GM21367 (cell line): ENCODE measurements at regions not wholly inside any gene's neighbourhood (a gene's known extent, or its start where the extent isn't known, plus 50 kb on each side); places are given as distances from the start of the nearest gene placed in this dataset.

Experiments used
- ATAC-seq: cut with Tn5 transposase; IDR thresholded peaks from one replicate; pipeline ENCODE4 v1.9.1; 2021; ENCODE audit not compliant: unreplicated experiment

DNA sequence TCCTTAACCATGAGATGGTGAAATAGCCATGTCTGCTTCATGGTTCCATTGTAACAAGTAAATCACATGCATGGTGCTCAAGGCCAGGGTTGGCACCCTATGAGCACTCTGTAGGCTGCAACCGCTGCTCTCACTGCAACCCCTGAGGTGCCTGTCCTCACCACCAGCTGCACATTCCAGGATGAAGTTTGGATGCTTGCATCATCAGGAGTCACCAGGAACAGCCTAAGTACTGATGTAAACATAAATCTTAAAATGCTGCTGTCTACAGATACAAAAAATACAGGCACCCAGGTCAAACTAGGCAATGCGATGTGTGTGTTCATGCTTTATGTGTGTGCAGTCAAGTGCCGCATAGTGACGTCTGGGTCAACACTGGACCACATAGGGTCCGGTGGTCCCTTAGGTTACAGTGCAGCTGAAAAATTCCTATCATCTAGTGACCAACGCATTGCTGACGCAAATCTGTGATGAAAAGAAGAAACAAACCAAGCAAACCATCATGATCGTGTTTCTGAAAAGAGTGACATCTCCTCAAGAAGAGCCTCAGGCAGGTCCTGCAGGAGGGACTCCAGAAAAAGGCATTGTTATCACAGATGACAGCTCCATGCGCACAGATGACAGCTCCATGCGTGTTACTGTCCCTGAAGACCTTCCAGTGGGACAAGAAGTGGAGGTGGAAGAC lies 234.8 kb downstream of the AUH start:
- ATAC-seq, result no peak

GRCh38 chr9:91127653-91128052 lies 234.1 kb downstream of the AUH start:
- ATAC-seq, result no peak

GRCh38 chr9:91130796-91131318 lies 230.9 kb downstream of the AUH start:
- no peak for ATAC-seq

- ATAC-seq, result no peak
Observed at GRCh38 chr9:91131433-91131839, 230.3 kb downstream of the AUH start.

DNA sequence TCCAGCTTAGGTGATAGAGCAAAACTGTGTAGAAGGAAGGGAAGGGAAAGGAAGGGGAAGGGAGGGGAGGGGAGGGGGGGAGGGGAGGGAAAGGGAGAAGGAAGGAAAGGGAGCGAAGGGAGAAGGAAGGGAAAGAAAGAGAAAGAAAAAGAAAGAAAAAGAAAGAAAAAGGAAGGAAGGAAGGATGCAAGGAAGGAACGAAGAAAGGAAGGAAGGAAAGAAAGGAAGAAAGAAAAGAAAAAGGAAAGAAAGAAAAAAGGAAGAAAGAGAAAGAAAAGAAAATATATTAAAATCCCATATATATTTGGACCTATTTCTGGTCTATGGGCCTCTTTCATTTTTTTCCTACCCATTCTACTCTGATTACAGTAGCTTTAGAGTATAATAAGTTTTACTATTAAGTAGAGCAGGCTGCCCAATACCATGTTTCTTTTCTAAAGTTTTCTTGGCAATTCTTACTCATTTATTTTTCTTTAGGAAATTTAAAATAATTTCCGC lies 229.1 kb downstream of the AUH start:
- ATAC-seq, result no peak

DNA sequence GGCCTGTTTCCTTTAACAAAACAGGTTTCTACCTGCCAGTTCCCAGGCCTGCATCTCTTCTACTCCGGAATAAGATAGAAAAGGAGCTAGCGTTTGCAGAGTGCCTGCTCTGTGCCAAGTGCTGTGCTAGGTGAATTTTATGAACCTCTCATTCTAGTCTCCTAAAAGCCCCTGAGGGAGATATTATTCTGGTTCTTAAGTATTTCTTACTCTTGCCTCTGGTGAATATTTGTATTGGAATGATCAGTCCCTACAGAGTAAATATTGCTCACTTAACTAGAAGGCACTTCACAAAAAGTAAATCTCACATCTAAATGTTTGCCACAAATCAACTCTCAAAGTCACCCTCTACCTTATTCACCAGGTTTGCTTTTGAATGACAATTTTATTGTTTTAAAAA lies 227.1 kb downstream of the AUH start:
- ATAC-seq, result no peak

GRCh38 chr9:91137391-91137790 lies 224.3 kb downstream of the AUH start:
- no peak for ATAC-seq

GRCh38 chr9:91138760-91139159 lies 223.0 kb downstream of the AUH start:
- ATAC-seq, result no peak

DNA sequence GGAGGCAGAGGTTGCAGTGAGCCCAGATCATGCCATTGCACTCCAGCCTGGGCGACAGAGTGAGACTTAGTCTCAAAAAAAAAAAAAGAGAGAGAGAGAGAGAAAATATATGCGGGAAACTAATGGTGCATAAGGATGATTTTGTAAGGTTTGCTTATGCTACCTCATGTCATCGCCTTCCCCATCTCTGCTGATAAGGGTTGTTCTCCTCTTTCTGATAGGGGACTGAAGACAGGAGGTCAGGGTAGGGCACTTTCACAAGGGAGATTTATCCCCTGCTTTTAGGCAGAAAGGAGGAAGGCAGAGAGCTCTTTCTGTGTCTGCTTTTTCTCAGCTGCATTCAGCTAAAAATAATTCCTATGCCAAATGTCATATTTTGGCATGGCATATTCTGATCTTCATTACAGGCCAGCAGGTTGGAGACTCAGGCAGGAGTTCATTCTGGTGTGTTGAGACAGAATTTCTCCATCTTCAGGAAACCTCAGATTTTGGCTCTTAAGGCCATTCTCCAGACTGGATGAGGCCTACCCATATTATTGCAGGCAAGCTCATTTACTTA lies 220.2 kb downstream of the AUH start:
- ATAC-seq, result no peak

GRCh38 chr9:91143162-91143561 lies 218.6 kb downstream of the AUH start:
- ATAC-seq, result no peak

DNA sequence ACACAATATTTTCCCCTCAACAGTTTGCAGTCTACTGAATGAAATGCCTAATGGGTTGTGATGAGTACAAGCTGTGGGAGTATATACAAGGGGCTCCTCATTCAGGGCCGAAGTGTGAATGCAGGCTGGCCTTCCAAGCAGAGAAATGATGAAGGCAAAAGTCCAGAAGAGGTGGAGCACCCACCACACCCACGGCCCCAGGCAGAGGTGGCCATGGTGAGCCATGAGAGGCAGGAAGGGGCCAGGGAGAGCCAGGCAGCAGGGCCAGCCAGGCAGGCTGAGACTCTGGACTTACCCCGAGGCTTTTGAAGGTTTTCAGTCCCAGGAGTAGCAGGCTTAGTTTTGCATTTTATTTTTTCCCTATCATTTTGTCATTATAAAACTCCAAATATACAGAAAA lies 218.1 kb downstream of the AUH start:
- no peak for ATAC-seq

- ATAC-seq, result no peak
Observed at GRCh38 chr9:91144769-91145168, 216.9 kb downstream of the AUH start.

GRCh38 chr9:91145496-91145895 lies 216.2 kb downstream of the AUH start:
- ATAC-seq, result no peak

GRCh38 chr9:91146391-91147019 lies 215.2 kb downstream of the AUH start:
- no peak for ATAC-seq

DNA sequence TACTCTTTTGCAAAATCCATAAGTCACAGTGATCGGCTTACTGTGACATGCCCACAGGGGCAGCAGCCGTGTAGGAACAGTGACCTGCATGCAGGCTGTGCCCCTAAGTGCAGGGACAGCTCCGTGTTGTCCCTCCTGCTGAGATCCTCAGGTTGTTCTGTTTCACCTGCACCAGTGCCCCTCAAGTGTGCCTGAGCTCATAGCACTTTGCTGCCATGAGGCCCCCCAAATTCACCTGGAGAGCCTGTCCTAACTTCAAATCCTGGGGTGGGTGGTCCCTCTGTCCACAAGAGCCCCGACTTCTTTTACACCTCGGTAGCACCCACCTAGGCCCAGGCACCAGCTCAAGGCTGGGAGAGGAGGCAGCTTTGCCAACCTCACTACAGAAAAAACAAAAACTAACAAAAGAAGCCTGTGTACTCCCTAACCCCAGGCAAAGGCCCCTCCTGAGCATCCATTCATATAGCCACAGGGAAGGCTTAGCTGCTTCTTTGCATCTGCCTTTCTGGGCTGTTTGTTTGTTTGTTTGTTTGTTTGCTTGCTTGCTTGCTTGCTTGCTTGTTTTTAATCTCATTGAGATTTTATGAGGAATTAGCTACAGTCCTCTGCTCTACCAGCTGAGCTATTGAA lies 214.5 kb downstream of the AUH start:
- ATAC-seq, result no peak

- ATAC-seq, result no peak
Observed at GRCh38 chr9:91148306-91148705, 213.4 kb downstream of the AUH start.

- ATAC-seq, result no peak
Observed at GRCh38 chr9:91150273-91150997, 211.3 kb downstream of the AUH start.

- peak; percentile 64 for ATAC-seq
Observed at GRCh38 chr9:91150998-91151717, 210.6 kb downstream of the AUH start.

GRCh38 chr9:91151718-91152095 lies 210.0 kb downstream of the AUH start:
- ATAC-seq, result no peak

DNA sequence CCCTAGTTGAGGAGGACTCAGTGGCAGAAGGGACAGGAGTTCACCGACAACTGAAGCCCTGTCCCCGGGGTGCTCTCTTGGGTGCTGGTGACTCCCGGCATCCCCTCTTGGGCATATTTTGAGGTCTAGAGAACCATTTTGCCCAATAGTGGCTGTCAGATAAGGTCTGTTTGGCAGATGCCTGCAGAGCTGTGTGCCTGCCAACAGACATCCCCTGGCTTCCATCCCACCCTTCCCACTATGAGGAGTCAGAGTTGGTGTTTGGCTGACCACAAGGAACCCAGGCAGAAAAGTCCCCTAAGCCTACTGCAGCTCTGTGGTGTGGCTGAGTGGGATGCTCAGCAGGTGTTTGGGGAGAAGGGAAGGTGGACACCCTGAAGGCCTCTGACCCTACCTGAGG lies 207.0 kb downstream of the AUH start:
- ATAC-seq, result no peak
